CD4-positive, alpha-beta T cell treated with Interferon gamma for 1 hour (primary cell): ENCODE measurements at regions not wholly inside any gene's neighbourhood (a gene's known extent, or its start where the extent isn't known, plus 50 kb on each side); places are given as distances from the start of the nearest gene placed in this dataset.

Source experiments
- DNase-seq: peaks from one replicate; pipeline ENCODE4 v3.0.0-alpha.2; 2020

- DNase-seq, result no peak
These were observed 174.5 kb upstream of the HDAC9 start for GRCh38 chr7:18320971-18321567.

GRCh38 chr7:18330548-18330947, 165.0 kb upstream of the HDAC9 start:
- DNase-seq, result no peak

- no peak for DNase-seq
These were observed 158.9 kb upstream of the HDAC9 start for GRCh38 chr7:18336626-18337025.

- no peak for DNase-seq
These were observed 158.3 kb upstream of the HDAC9 start for GRCh38 chr7:18337048-18337809.

GRCh38 chr7:18338910-18339523, 156.5 kb upstream of the HDAC9 start:
- DNase-seq, result no peak

- DNase-seq, result no peak
These were observed 153.8 kb upstream of the HDAC9 start for GRCh38 chr7:18341756-18342155.

GRCh38 chr7:18343047-18343446, 152.5 kb upstream of the HDAC9 start:
- no peak for DNase-seq

- DNase-seq, result no peak
These were observed 151.0 kb upstream of the HDAC9 start for GRCh38 chr7:18344536-18344935.

- DNase-seq, result peak; percentile 22
These were observed 149.8 kb upstream of the HDAC9 start for GRCh38 chr7:18345641-18346234.

GRCh38 chr7:18347170-18347569, 148.4 kb upstream of the HDAC9 start:
- DNase-seq, result no peak

- DNase-seq, result no peak
These were observed 144.9 kb upstream of the HDAC9 start for GRCh38 chr7:18350678-18351077.

- DNase-seq, result no peak
These were observed 143.0 kb upstream of the HDAC9 start for GRCh38 chr7:18352339-18353255.

- DNase-seq, result no peak
These were observed 142.2 kb upstream of the HDAC9 start for GRCh38 chr7:18353339-18353738.

GRCh38 chr7:18354108-18355085, 141.2 kb upstream of the HDAC9 start:
- DNase-seq, result no peak

GRCh38 chr7:18356191-18356645, 139.3 kb upstream of the HDAC9 start:
- DNase-seq, result no peak

- no peak for DNase-seq
These were observed 137.9 kb upstream of the HDAC9 start for GRCh38 chr7:18357691-18358090.

- no peak for DNase-seq
These were observed 133.8 kb upstream of the HDAC9 start for GRCh38 chr7:18361756-18362155.

- DNase-seq, result no peak
These were observed 131.7 kb upstream of the HDAC9 start for GRCh38 chr7:18363751-18364380.

- DNase-seq, result no peak
These were observed 131.2 kb upstream of the HDAC9 start for GRCh38 chr7:18364396-18364795.

- DNase-seq, result no peak
These were observed 129.2 kb upstream of the HDAC9 start for GRCh38 chr7:18366394-18366793.

- DNase-seq, result no peak
These were observed 126.5 kb upstream of the HDAC9 start for GRCh38 chr7:18369011-18369410.
